IMR-90 (cell line): ENCODE measurements at regions not wholly inside any gene's neighbourhood (a gene's known extent, or its start where the extent isn't known, plus 50 kb on each side); places are given as distances from the start of the nearest gene placed in this dataset.

Experiments used
- ATAC-seq: fragments of 200-7000 bp; cut with Tn5 transposase; 2 replicates; pipeline ENCODE4 v1.9.1; 2020; ENCODE audit warnings: low read depth, mild to moderate bottlenecking, moderate library complexity
- BruUV-seq: library from RNA; stranded (reverse); fragments of 400-500 nt; replicated peaks from 2 replicates; lab custom pipeline; 2021; lab: Mats Ljungman, UMichigan
- CTCF ChIA-PET: fragments of 300-600 bp; formaldehyde crosslinking; extraction: SDS; loops from one replicate; lab custom pipeline; 2021; ENCODE audit warnings: antibody characterized with exemption; lab: Yijun Ruan, JAX
- POLR2A ChIA-PET: fragments of 300-600 bp; sonication (Branson Sonifier 250); formaldehyde crosslinking; loops from one replicate; lab custom pipeline; 2022; ENCODE audit warnings: antibody characterized with exemption; ENCODE audit not compliant: unreplicated experiment; lab: Charles Lee
- DNase-seq: peaks from one replicate; pipeline ENCODE4 v3.0.0; 2013
- H2AFZ ChIP-seq: replicated peaks from 2 replicates; pipeline ENCODE3; 2013; ENCODE audit warnings: low read length, mild to moderate bottlenecking; ENCODE audit not compliant: poor library complexity
- H2AK5ac ChIP-seq: 2 replicates; pipeline ENCODE4 v1.6.1; 2013; ENCODE audit warnings: low read depth, low read length, inconsistent platforms
- H2AK9ac ChIP-seq: replicated peaks from 2 replicates; pipeline ENCODE3; 2013; ENCODE audit warnings: mild to moderate bottlenecking, low read depth, low read length, moderate library complexity; ENCODE audit not compliant: poor library complexity
- H2BK120ac ChIP-seq: 2 replicates; pipeline ENCODE4 v1.6.1; 2013; ENCODE audit warnings: low read depth, low read length, inconsistent platforms
- H2BK15ac ChIP-seq: 3 replicates; pipeline ENCODE4 v1.6.1; 2013; ENCODE audit warnings: low read depth, low read length, inconsistent platforms
- H2BK20ac ChIP-seq: 2 replicates; pipeline ENCODE4 v1.6.1; 2013; ENCODE audit warnings: low read depth, mild to moderate bottlenecking, inconsistent platforms, low read length, moderate library complexity
- H2BK5ac ChIP-seq: 2 replicates; pipeline ENCODE4 v1.6.1; 2013; ENCODE audit warnings: mild to moderate bottlenecking, low read depth, low read length, inconsistent platforms; ENCODE audit not compliant: poor library complexity, severe bottlenecking
- H3K14ac ChIP-seq: replicated peaks from 2 replicates; pipeline ENCODE4 v1.6.1; 2013; ENCODE audit warnings: low read depth, low read length, inconsistent platforms
- H3K18ac ChIP-seq: 2 replicates; pipeline ENCODE4 v1.6.1; 2013; ENCODE audit warnings: low read depth, low read length, control low read depth
- H3K23ac ChIP-seq: 2 replicates; pipeline ENCODE4 v1.6.1; 2013; ENCODE audit warnings: low read depth, low read length, inconsistent platforms
- H3K27ac ChIP-seq: 2 replicates; pipeline ENCODE4 v1.5.1; 2013; ENCODE audit warnings: mild to moderate bottlenecking, control low read depth, low read length; ENCODE audit not compliant: insufficient read depth
- H3K27me3 ChIP-seq: 2 replicates; pipeline ENCODE4 v1.6.1; 2013; ENCODE audit warnings: low read length; ENCODE audit not compliant: control insufficient read depth, insufficient read depth
- H3K36me3 ChIP-seq: 2 replicates; pipeline ENCODE4 v1.6.1; 2013; ENCODE audit warnings: low read length, mixed read lengths; ENCODE audit not compliant: control insufficient read depth, insufficient read depth
- H3K4ac ChIP-seq: 2 replicates; pipeline ENCODE4 v1.6.1; 2013; ENCODE audit warnings: low read depth, low read length, inconsistent platforms
- H3K4me1 ChIP-seq: 2 replicates; pipeline ENCODE4 v1.6.1; 2013; ENCODE audit warnings: low read length, mixed read lengths; ENCODE audit not compliant: control insufficient read depth, insufficient read depth
- H3K4me2 ChIP-seq: 2 replicates; pipeline ENCODE4 v1.6.1; 2013; ENCODE audit warnings: low read depth, mild to moderate bottlenecking, control low read depth, low read length, moderate library complexity
- H3K4me3 ChIP-seq: 2 replicates; pipeline ENCODE4 v1.5.1; 2013; ENCODE audit warnings: low read depth, mild to moderate bottlenecking, control low read depth, low read length, moderate library complexity; ENCODE audit not compliant: insufficient read depth
- H3K56ac ChIP-seq: 2 replicates; pipeline ENCODE4 v1.6.1; 2013; ENCODE audit warnings: low read length, inconsistent platforms; ENCODE audit not compliant: insufficient read depth; ENCODE audit errors: extremely low read depth
- H3K79me1 ChIP-seq, 2 experiments: 2 replicates each; pipeline ENCODE4 v1.6.1; 2013; ENCODE audit warnings: low read length in 2 of 2, inconsistent platforms in 1 of 2, low read depth in 1 of 2
- H3K9ac ChIP-seq: 2 replicates; pipeline ENCODE4 v1.6.1; 2013; ENCODE audit warnings: low read depth, low read length, control low read depth
- H3K9me1 ChIP-seq: 2 replicates; pipeline ENCODE4 v1.6.1; 2013; ENCODE audit warnings: low read length, inconsistent platforms; ENCODE audit not compliant: insufficient read depth
- H3K9me3 ChIP-seq: 2 replicates; pipeline ENCODE4 v1.6.1; 2013; ENCODE audit warnings: low read length; ENCODE audit not compliant: control insufficient read depth, insufficient read depth
- H4K20me1 ChIP-seq: 2 replicates; pipeline ENCODE4 v1.6.1; 2013; ENCODE audit warnings: low read length, inconsistent platforms; ENCODE audit not compliant: insufficient read depth
- H4K5ac ChIP-seq: 2 replicates; pipeline ENCODE4 v1.6.1; 2013; ENCODE audit warnings: mild to moderate bottlenecking, low read depth, low read length, control low read depth
- H4K8ac ChIP-seq, 2 experiments: 2 replicates each; pipeline ENCODE4 v1.6.1; 2013; ENCODE audit warnings: low read depth in 2 of 2, low read length in 2 of 2, control low read depth in 1 of 2, inconsistent platforms in 1 of 2
- H4K91ac ChIP-seq: 2 replicates; pipeline ENCODE4 v1.6.1; 2013; ENCODE audit warnings: low read depth, low read length, inconsistent platforms; ENCODE audit not compliant: insufficient read depth
- MAZ ChIP-seq: IDR thresholded peaks from 2 replicates; pipeline ENCODE4 v1.6.1; 2012; ENCODE audit warnings: low read depth, mild to moderate bottlenecking, low read length, improper control_type of control experiment, moderate library complexity, borderline replicate concordance
- RAD21 ChIP-seq: IDR thresholded peaks from 2 replicates; pipeline ENCODE4 v1.6.1; 2012; ENCODE audit warnings: low read length, improper control_type of control experiment
- WGBS, 2 experiments: methylation state at CpG; one replicate each; pipeline versions ENCODE4 v1.1.5 to v1.1.7; 2013; ENCODE audit warnings: missing lambda C conversion rate in 2 of 2; ENCODE audit not compliant: insufficient read length in 1 of 2; ENCODE audit errors: extremely low coverage in 2 of 2; 5-methylcytosine and 5-hydroxymethylcytosine counted together
- dilution Hi-C: fragments of 300-500 bp; cut with HindIII; formaldehyde crosslinking; loops from one replicate; pipeline ENCODE4 v1.14.3; 2018; ENCODE audit warnings: low sequenced_read_pairs; ENCODE audit not compliant: unreplicated experiment
- in situ Hi-C: fragments of 300-500 bp; cut with MboI; formaldehyde crosslinking; loops from 3 replicates; pipeline ENCODE4 v1.14.3; 2019; ENCODE audit warnings: low sequenced_read_pairs, inconsistent platforms, mixed read lengths
- intact Hi-C: fragments of 100-400 bp; cut with micrococcal nuclease; formaldehyde crosslinking; loops from 2 replicates; pipeline ENCODE4 v1.10.0; 2022

- Histone ChIP-seq H3K14ac (no peak overlapping the region), H3K9me3 (peaks cover 3% of the 10 kb centered on the region; the same call in 1 of the 2 replicates), H2BK5ac (no peak overlapping the region), H3K79me1 (no peaks in the 10 kb centered on the region), H2BK15ac (no peak overlapping the region), H3K9me1 (no peaks in the 10 kb centered on the region), H4K91ac (no peak overlapping the region), H3K23ac (no peak overlapping the region), H4K5ac (no peak overlapping the region), H4K8ac (no peak overlapping the region), H3K18ac (no peak overlapping the region), H3K4me2 (no peak overlapping the region), H3K56ac (no peak overlapping the region), H3K4ac (no peak overlapping the region), H3K36me3 (no peaks in the 10 kb centered on the region), H3K4me3 (no peak overlapping the region), H3K9ac (no peak overlapping the region), H2AFZ (no peak overlapping the region), H2AK9ac (no peak overlapping the region), H3K27ac (no peak overlapping the region), H3K27me3 (no peaks in the 10 kb centered on the region), H2AK5ac (no peak overlapping the region), H4K20me1 (no peaks in the 10 kb centered on the region), H3K4me1 (no peaks in the 10 kb centered on the region), H2BK20ac (no peak overlapping the region), H2BK120ac (no peak overlapping the region)
- ChIA-PET CTCF (no interaction called here), POLR2A (interaction anchor here (0.5 kb wide), 1 partner anchor 37 kb away, joined by 3 read pairs; no protein-coding TSS in a partner anchor)
- no peak for ATAC-seq
- DNase-seq: no peak
- BruUV-seq: no TSS peak
- WGBS, 2 experiments: 50% methylated on average over 1 of the region's 4 CpGs; no CpG with 5 or more reads in 1 of the 2 experiments
- intact Hi-C loops (no loop called here), in situ Hi-C loops (no loop called here), dilution Hi-C loops (no loop called here)
- TF ChIP-seq RAD21 (no peak), MAZ (no peak)
Observed at GRCh38 chr3:176510097-176510496, 687.2 kb downstream of the TBL1XR1 start.
